Astrocyte of the cerebellum (primary cell): ENCODE measurements at regions not wholly inside any gene's neighbourhood (a gene's known extent, or its start where the extent isn't known, plus 50 kb on each side); places are given as distances from the start of the nearest gene placed in this dataset.

Experiments
- DNase-seq: peaks from one replicate; pipeline ENCODE4 v3.0.0-alpha.2; 2011; ENCODE audit warnings: low read depth
- H3K4me3 ChIP-seq: 2 replicates; pipeline ENCODE4 v1.5.1; 2011; ENCODE audit warnings: mild to moderate bottlenecking, low read depth, low read length, moderate library complexity
- in situ Hi-C: cut with HindIII; loops from 2 replicates; pipeline ENCODE4 v1.10.0; 2017; ENCODE audit warnings: low sequenced_read_pairs
- TF ChIP-seq, protein P1 (sequence below): IDR thresholded peaks from 2 replicates; pipeline ENCODE4 v1.5.1; 2012; ENCODE audit warnings: low read length, low read depth, moderate library complexity, mild to moderate bottlenecking; ENCODE audit errors: missing control alignments

DNA sequence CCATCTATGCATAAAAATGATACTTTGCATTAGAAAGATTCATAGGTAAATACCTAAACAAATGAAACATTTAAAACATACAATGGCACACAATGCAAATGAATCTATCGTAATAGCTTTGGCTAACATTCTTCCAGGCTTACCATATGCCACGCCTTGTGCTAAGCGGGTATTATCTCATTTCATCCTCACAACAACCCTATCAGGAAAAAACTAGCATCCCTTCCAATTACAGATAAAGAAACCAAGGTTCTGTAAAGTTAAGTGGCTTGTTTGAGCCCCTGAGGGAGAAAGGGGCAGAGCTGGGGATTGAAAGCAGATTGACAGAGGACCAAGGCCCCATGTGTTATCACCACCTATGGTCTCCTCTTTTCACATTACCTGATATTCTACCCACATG lies 145.4 kb upstream of the ETAA1 start:
- in situ Hi-C loops: no loop called here
- TF ChIP-seq, protein P1, sequence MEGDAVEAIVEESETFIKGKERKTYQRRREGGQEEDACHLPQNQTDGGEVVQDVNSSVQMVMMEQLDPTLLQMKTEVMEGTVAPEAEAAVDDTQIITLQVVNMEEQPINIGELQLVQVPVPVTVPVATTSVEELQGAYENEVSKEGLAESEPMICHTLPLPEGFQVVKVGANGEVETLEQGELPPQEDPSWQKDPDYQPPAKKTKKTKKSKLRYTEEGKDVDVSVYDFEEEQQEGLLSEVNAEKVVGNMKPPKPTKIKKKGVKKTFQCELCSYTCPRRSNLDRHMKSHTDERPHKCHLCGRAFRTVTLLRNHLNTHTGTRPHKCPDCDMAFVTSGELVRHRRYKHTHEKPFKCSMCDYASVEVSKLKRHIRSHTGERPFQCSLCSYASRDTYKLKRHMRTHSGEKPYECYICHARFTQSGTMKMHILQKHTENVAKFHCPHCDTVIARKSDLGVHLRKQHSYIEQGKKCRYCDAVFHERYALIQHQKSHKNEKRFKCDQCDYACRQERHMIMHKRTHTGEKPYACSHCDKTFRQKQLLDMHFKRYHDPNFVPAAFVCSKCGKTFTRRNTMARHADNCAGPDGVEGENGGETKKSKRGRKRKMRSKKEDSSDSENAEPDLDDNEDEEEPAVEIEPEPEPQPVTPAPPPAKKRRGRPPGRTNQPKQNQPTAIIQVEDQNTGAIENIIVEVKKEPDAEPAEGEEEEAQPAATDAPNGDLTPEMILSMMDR: no peak
- DNase-seq: no peak
- no peak overlapping the region for H3K4me3 ChIP-seq

DNA sequence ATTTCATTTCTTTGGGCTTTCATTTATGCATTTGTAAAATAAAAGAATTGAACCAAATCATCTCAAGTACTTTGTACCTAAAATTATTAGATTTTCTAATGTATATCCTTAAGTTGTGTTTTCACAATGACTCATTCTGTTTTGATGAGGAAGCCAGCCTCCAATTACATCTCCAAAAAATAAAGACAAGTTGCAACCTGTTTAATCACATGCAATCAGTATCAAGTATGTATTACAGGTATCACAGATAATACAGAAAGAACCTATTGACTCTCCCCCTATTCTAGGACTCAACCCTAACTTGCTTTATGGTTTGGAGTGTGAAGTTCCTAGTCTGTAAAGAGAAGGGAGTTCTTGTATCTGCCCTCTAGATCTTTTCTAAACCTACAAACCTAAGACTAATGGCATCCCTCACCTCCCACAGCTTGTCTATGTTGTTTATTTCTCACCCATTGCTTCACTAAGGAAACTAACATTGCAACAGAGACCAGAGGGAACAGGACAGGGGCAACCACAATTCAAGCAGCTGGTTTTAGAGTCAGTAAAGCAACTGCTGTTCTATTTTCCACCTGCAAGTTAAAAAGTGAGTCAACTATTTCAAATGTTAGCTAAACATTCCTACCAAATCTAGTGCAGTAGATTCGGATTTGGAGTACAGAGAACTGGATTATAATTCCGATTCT lies 141.1 kb upstream of the ETAA1 start:
- no peak for DNase-seq
- TF ChIP-seq, protein P1: no peak
- H3K4me3 ChIP-seq: no peak overlapping the region
- in situ Hi-C loops: no loop called here

DNA sequence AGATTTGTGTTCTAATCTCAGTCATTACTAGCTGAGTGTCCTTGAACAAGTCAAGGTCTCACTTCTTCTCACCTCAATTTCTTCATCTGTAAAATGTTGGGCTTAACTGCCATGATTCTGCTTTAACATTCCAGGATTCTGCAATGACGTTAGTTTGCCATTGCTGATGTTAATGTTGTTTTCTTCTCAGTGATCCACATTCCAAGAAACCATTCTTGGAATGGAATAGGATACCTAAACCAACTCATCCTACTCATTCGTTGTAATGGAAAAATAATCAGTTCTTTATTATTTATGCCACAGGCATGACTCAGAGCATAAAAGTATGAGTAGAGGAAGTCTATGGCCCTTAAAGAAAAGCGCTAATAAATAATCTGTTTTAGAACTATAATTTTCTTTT lies 140.2 kb upstream of the ETAA1 start:
- peak; percentile 53 for DNase-seq
- in situ Hi-C loops: no loop called here

DNA sequence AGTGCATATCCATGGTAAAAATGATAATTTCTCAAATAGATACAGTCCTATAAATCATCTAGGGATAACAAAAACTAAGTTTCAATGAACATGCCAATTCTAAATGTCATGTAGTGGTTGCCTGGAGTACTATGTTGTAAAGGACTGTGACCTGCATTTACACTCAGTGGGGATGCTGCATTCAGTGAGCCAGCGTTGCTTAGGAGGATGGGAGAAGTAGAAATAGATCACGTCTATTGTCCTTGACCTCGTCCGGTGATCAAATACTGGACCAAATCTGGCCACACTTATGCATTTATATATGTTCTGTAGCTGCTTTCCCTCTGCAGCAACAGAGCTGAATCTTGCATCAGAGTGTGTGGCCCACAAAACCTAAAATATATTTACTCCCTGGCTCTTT lies 139.0 kb upstream of the ETAA1 start:
- TF ChIP-seq, protein P1: no peak
- H3K4me3 ChIP-seq: no peak overlapping the region
- in situ Hi-C loops: no loop called here
- no peak for DNase-seq

More for the DNA sequence above, 140.2 kb upstream of the ETAA1 start:
- no peak overlapping the region for H3K4me3 ChIP-seq
- TF ChIP-seq, protein P1: no peak

DNA sequence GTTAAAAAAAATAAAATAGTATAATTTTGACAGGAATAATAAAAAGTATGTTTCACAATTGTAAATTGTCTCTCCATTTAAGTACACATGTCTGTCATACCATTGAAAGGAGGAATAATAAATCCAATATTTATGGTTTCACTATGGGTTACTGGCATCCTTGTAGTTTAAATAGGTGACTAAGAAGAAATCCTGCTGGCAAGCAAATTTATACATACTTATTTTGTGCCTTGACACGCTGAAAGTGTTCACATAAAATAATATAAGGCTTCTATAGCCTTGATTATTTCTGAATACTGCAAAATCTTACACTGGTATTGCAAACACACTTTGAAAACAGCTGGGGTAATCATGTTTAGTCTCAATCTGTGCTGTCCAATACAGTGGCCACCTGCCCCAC lies 138.3 kb upstream of the ETAA1 start:
- in situ Hi-C loops: no loop called here
- H3K4me3 ChIP-seq: no peak overlapping the region
- TF ChIP-seq, protein P1: no peak
- DNase-seq: no peak

DNA sequence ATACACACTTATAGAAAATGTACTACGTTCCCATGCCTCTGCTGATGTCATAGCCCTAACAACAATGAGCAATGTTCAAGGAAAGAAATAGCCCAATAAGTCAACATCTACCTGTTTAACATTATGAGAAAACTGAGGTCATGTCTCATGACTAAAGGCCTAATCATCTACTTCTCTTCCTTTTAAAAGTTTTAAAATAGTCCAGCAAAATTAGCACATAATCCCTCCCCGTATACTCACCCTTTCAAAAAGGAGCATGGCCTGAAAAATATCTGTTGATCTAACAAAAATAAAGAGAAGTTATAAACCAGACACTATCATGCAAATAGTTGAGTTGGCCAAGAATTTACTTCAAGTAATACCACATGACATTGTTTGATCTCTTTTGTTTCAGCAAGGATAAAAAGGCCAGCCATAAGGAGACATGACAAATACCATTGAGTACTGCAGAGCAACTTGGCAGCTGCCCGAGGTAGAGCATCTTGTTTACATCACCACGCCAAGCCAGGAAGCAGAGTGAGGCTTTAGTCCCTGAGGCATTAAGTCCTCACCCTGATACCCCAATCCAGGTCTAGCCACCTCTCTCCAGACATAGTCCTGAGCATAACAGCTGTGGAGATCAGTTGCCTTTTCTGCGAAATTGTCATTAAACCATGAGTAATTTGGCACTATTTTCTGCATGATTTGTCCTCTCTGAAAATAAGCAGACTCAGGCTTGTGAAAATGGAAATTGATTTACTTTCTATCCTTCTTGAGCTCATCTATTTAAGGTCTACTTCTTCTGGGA lies 137.4 kb upstream of the ETAA1 start:
- no peak overlapping the region for H3K4me3 ChIP-seq
- DNase-seq: peak; percentile 31
- in situ Hi-C loops: no loop called here
- TF ChIP-seq, protein P1: no peak
